Stromal cell of bone marrow (primary cell): ENCODE measurements at regions not wholly inside any gene's neighbourhood (a gene's known extent, or its start where the extent isn't known, plus 50 kb on each side); places are given as distances from the start of the nearest gene placed in this dataset.

Source experiments
- DNase-seq: peaks from one replicate; pipeline ENCODE4 v3.0.0-alpha.2; 2012; ENCODE audit warnings: low read depth

- no peak for DNase-seq
These were observed 107.4 kb downstream of the PXDC1 start for GRCh38 chr6:3643921-3644738.

- DNase-seq: no peak
These were observed 110.6 kb downstream of the PXDC1 start for GRCh38 chr6:3640868-3641267.

- no peak for DNase-seq
These were observed 112.9 kb downstream of the PXDC1 start for GRCh38 chr6:3638662-3639061.

GRCh38 chr6:3636060-3636459, 115.5 kb downstream of the PXDC1 start:
- no peak for DNase-seq

GRCh38 chr6:3635482-3635881, 116.0 kb downstream of the PXDC1 start:
- no peak for DNase-seq

GRCh38 chr6:3634280-3634816, 117.2 kb downstream of the PXDC1 start:
- no peak for DNase-seq

GRCh38 chr6:3633711-3634110, 117.8 kb downstream of the PXDC1 start:
- no peak for DNase-seq

- DNase-seq: no peak
These were observed 119.6 kb downstream of the PXDC1 start for GRCh38 chr6:3631877-3632276.

- no peak for DNase-seq
These were observed 120.3 kb downstream of the PXDC1 start for GRCh38 chr6:3631186-3631585.

GRCh38 chr6:3630258-3630835, 121.2 kb downstream of the PXDC1 start:
- DNase-seq: no peak

GRCh38 chr6:3627956-3628835, 123.3 kb downstream of the PXDC1 start:
- DNase-seq: no peak

- DNase-seq: no peak
These were observed 124.0 kb downstream of the PXDC1 start for GRCh38 chr6:3627501-3627900.

- no peak for DNase-seq
These were observed 125.4 kb downstream of the PXDC1 start for GRCh38 chr6:3625980-3626563.

GRCh38 chr6:3625149-3625979, 126.1 kb downstream of the PXDC1 start:
- no peak for DNase-seq

- DNase-seq: no peak
These were observed 127.0 kb downstream of the PXDC1 start for GRCh38 chr6:3624250-3625136.

GRCh38 chr6:3623451-3624249, 127.9 kb downstream of the PXDC1 start:
- DNase-seq: no peak

- DNase-seq: no peak
These were observed 130.1 kb downstream of the PXDC1 start for GRCh38 chr6:3621411-3621810.

- DNase-seq: no peak
These were observed 130.6 kb downstream of the PXDC1 start for GRCh38 chr6:3620937-3621336.

- no peak for DNase-seq
These were observed 131.1 kb downstream of the PXDC1 start for GRCh38 chr6:3620389-3620788.
